Colonic mucosa (tissue), 4 donors: ENCODE measurements at regions not wholly inside any gene's neighbourhood (a gene's known extent, or its start where the extent isn't known, plus 50 kb on each side); places are given as distances from the start of the nearest gene placed in this dataset.
A peak's percentile ranks its signal among the peaks of the same experiment; 100 is the strongest.

Source experiments
- DNase-seq: peaks from one replicate; pipeline ENCODE4 v3.0.0-alpha.2; 2020
- H3K27ac ChIP-seq: fragments of 200-600 bp; one replicate; pipeline ENCODE4 v1.8.0; 2021
- H3K27me3 ChIP-seq: fragments of 200-600 bp; one replicate; pipeline ENCODE4 v1.8.0; 2021
- H3K36me3 ChIP-seq: fragments of 200-600 bp; one replicate; pipeline ENCODE4 v1.8.0; 2021
- H3K4me1 ChIP-seq: fragments of 200-600 bp; one replicate; pipeline ENCODE4 v1.8.0; 2021; ENCODE audit warnings: mild to moderate bottlenecking
- H3K4me3 ChIP-seq: fragments of 200-600 bp; one replicate; pipeline ENCODE4 v1.8.0; 2021
- H3K9ac ChIP-seq, 2 donors: one replicate each; pipeline ENCODE4 v1.7.0; 2013; ENCODE audit warnings: control low read depth in 2 of 2, low read depth in 2 of 2, low read length in 2 of 2
- H3K9me3 ChIP-seq: fragments of 200-600 bp; one replicate; pipeline ENCODE4 v1.8.0; 2021
- CTCF ChIP-seq: fragments of 200-600 bp; IDR thresholded peaks from one replicate; pipeline ENCODE4 v1.8.0; 2022; ENCODE audit warnings: antibody characterized with exemption, mild to moderate bottlenecking
- intact Hi-C: fragments of 100-400 bp; cut with DNase I; formaldehyde crosslinking; loops from one replicate; pipeline ENCODE4 v1.14.1; 2022
- donor health status: healthy.
- donor health status: DM: no; HTN: no; CAD: no.
- donor health status: DM: no; HTN: no; CAD: no.

- no peak overlapping the region for H3K4me3 ChIP-seq
- no peaks in the 10 kb centered on the region for H3K4me1 ChIP-seq
- H3K9me3 ChIP-seq, result no peaks in the 10 kb centered on the region
- TF ChIP-seq CTCF, result no peak
- no peaks in the 10 kb centered on the region for H3K36me3 ChIP-seq
- H3K27ac ChIP-seq, result no peak overlapping the region
- intact Hi-C loops, result no loop called here
- H3K9ac ChIP-seq, result no peak overlapping the region
- H3K27me3 ChIP-seq, result no peaks in the 10 kb centered on the region
- DNase-seq, result no peak
These were observed 76.9 kb downstream of the ING1 start for GRCh38 chr13:110790371-110790770.

- Histone ChIP-seq H3K9ac (no peak overlapping the region), H3K27me3 (no peaks in the 10 kb centered on the region), H3K4me3 (no peak overlapping the region), H3K4me1 (no peaks in the 10 kb centered on the region), H3K27ac (no peak overlapping the region), H3K9me3 (no peaks in the 10 kb centered on the region), H3K36me3 (no peaks in the 10 kb centered on the region)
- DNase-seq, result no peak
- no peak for TF ChIP-seq CTCF
- intact Hi-C loops, result no loop called here
These were observed 80.7 kb downstream of the ING1 start for GRCh38 chr13:110794209-110794608.

DNA sequence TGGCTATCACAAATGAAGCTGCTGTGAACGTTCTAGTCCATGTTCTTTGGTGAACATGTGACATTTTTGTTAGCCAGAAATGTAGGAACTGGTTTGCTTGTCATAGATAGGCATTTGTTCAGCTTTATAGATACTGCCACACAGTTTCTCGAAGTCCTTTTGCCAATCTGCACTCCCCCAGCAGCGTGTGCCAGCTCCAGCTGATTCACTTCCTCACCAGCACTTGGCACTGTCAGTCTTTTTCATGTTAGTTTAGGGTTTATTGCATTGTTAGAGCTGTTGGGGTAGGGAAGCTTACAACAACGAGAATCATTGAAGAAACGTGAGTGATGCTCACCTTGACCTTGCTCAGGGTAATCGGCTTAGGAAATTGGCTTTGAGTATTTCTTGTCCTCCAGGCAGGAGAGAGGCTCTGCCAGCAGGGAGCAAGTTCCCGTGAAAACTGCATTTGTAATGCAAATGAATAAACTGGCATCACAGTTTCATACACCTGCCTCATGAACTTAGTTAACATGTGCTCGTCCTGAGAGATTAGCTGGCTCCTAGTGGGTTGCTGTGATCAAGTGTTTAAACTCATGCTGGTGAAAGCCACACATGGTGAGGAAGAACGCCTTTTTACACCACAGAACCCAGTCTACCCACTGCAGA, 83.9 kb downstream of the ING1 start:
- no peak overlapping the region for H3K27ac ChIP-seq
- no peak overlapping the region for H3K9ac ChIP-seq
- no peak overlapping the region for H3K4me3 ChIP-seq
- no peaks in the 10 kb centered on the region for H3K9me3 ChIP-seq
- no peaks in the 10 kb centered on the region for H3K4me1 ChIP-seq
- H3K36me3 ChIP-seq, result no peaks in the 10 kb centered on the region
- intact Hi-C loops, result no loop called here
- TF ChIP-seq CTCF, result no peak
- no peaks in the 10 kb centered on the region for H3K27me3 ChIP-seq
- no peak for DNase-seq

DNA sequence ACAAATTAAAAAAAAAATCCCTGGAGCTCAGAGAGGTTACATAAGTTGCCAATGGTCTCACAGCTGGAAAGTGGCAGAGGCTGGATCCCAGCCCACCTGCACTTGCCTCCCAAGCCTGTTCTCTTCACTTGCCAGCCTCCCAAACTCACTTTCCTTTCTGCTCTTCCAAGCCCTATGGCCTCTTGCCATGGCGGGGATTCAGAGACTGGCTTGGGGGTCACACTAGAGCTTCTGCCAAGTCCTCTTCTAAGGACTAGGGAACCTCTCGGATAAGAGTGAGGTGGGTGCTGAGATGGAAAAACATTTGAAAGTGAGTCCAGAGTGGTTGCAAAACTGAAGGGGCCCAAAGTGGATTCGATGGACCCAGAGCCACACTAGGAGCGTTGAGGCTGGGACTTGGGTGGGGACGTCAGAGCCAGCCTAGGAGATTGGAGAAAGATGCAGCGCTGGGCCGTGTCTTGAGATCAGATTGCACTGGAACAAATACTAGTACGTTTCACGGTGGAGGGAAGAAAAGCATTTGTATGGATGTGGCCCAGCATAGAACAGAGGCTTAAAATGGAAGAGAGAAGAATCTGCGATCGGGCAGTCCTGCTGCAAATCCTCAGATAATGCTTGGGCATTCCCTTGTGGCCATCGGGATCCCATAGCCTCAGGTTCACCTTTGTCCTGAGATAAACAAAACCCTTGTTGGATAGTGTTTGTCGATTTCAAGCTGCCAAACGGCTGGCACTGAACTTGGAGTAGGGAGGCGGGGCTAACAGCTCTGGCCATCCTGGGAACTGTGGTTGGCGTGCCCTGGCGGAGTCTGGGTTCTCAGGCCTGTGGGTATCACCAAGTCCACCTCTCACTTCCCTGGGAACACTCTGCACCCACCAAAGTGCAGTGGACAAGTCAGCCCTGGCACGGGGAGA, 84.8 kb downstream of the ING1 start:
- intact Hi-C loops, result no loop called here
- Histone ChIP-seq H3K9ac (no peak overlapping the region), H3K27ac (no peak overlapping the region), H3K9me3 (no peaks in the 10 kb centered on the region), H3K36me3 (no peaks in the 10 kb centered on the region), H3K4me1 (no peaks in the 10 kb centered on the region), H3K27me3 (no peaks in the 10 kb centered on the region), H3K4me3 (no peak overlapping the region)
- no peak for DNase-seq
- no peak for TF ChIP-seq CTCF

DNA sequence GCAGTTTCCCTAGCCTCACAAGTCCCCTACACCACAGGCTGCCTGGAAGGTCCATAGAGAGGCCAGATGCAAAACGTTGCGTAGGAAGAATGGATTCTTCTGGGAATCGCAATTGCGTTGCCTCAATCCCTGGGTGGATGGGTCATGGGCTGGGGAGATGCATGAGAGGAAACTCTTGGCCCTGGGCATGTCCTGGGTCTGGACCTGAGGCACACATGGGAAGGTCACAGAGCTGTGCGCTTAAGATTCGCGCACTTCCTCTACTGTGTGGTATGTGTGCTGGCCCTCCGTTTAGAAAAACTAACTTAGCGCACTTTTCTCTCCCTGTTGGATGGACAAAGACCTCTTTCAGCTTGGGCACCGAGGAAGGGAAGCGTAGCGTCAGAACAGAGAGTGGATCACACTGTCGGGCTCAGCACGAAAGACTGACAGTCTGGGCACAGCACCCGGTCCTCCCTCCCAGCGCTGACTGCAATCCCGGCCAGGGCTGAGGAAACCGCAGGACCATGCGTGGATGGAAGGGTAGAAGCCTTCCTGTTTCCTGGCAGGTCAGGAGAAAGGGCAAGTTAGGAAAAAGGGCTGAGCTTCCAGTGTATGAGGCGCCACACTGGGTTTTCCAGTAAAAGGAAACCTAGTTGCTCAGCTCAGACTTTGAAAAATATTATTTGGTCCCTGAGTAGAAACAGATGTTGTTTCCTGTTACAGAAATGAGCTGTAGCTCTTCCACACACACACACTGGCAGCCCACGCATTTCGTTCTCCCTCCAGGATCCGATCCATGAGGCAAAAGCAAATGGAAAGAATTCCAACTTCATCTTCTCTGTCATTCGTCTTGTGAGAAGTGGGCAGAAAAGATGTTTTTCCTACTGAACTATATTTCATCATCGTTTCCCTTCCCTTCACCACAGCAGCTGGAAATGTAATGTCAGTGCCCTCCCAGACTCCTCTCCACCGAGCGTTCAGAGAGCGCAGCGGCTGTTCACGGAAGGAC, 86.0 kb downstream of the ING1 start:
- peak overlapping the region; percentile 37 for H3K27ac ChIP-seq
- no peaks in the 10 kb centered on the region for H3K4me1 ChIP-seq
- no peak for TF ChIP-seq CTCF
- H3K9ac ChIP-seq, result peak overlapping the region in 1 of 2 donors; percentile 15
- H3K36me3 ChIP-seq, result no peaks in the 10 kb centered on the region
- no peak overlapping the region for H3K4me3 ChIP-seq
- no peaks in the 10 kb centered on the region for H3K9me3 ChIP-seq
- no peak for DNase-seq
- intact Hi-C loops, result no loop called here
- H3K27me3 ChIP-seq, result no peaks in the 10 kb centered on the region
